OCI-LY1 (cell line): ENCODE measurements at regions not wholly inside any gene's neighbourhood (a gene's known extent, or its start where the extent isn't known, plus 50 kb on each side); places are given as distances from the start of the nearest gene placed in this dataset.

ENCODE experiments used
- H2AFZ ChIP-seq: fragments of 200-600 bp; sonication (generic), shearing (Covaris generic); 2 replicates; pipeline ENCODE4 v1.6.0; 2014; ENCODE audit warnings: antibody characterized with exemption, mild to moderate bottlenecking, low read length
- H3F3A ChIP-seq: fragments of 200-600 bp; sonication (generic), shearing (Covaris generic); 2 replicates; pipeline ENCODE4 v1.6.0; 2014; ENCODE audit warnings: mild to moderate bottlenecking, antibody characterized with exemption, low read length, moderate library complexity; ENCODE audit not compliant: insufficient read depth
- H3K27ac ChIP-seq: fragments of 200-600 bp; sonication (generic); 2 replicates; pipeline ENCODE4 v1.5.1; 2014; ENCODE audit warnings: low read length, mixed run types, mild to moderate bottlenecking, low read depth; ENCODE audit not compliant: poor library complexity, severe bottlenecking
- H3K27me3 ChIP-seq: fragments of 200-600 bp; sonication (generic); 2 replicates; pipeline ENCODE4 v1.6.0; 2014; ENCODE audit warnings: antibody characterized with exemption, mild to moderate bottlenecking, low read length, moderate library complexity; ENCODE audit not compliant: insufficient read depth
- H3K36me3 ChIP-seq: fragments of 200-600 bp; sonication (generic); 2 replicates; pipeline ENCODE4 v1.6.1; 2014; ENCODE audit warnings: mild to moderate bottlenecking, antibody characterized with exemption, low read length, moderate library complexity, mixed read lengths; ENCODE audit not compliant: insufficient read depth
- H3K4me1 ChIP-seq: fragments of 200-600 bp; sonication (generic); 2 replicates; pipeline ENCODE4 v1.5.1; 2014; ENCODE audit warnings: mild to moderate bottlenecking, low read length, moderate library complexity; ENCODE audit not compliant: insufficient read depth, severe bottlenecking
- H3K4me2 ChIP-seq: fragments of 200-600 bp; sonication (generic), shearing (Covaris generic); 2 replicates; pipeline ENCODE4 v1.6.1; 2014; ENCODE audit warnings: low read length
- H3K4me3 ChIP-seq: fragments of 200-600 bp; sonication (generic); 2 replicates; pipeline ENCODE4 v1.5.1; 2014; ENCODE audit warnings: low read length, low read depth, mild to moderate bottlenecking, mixed read lengths; ENCODE audit not compliant: poor library complexity, severe bottlenecking
- H3K79me2 ChIP-seq: fragments of 200-600 bp; shearing (Covaris generic); 2 replicates; pipeline ENCODE4 v1.6.1; 2016; ENCODE audit warnings: mixed run types, low read length, mixed read lengths; ENCODE audit not compliant: insufficient read depth
- H3K9ac ChIP-seq: fragments of 200-600 bp; sonication (generic), shearing (Covaris generic); 2 replicates; pipeline ENCODE4 v1.6.1; 2014; ENCODE audit warnings: mild to moderate bottlenecking, low read length, mixed read lengths
- H3K9me2 ChIP-seq: fragments of 200-600 bp; sonication (generic), shearing (Covaris generic); 2 replicates; pipeline ENCODE4 v1.6.1; 2014; ENCODE audit warnings: low read depth, mild to moderate bottlenecking, low read length, mixed read lengths
- H3K9me3 ChIP-seq: fragments of 200-600 bp; shearing (Covaris generic); 2 replicates; pipeline ENCODE4 v1.6.1; 2014; ENCODE audit warnings: low read length, mixed read lengths
- H4K20me1 ChIP-seq: fragments of 200-600 bp; sonication (generic), shearing (Covaris generic); 2 replicates; pipeline ENCODE4 v1.6.0; 2016; ENCODE audit warnings: mild to moderate bottlenecking, low read length; ENCODE audit not compliant: insufficient read depth
- CTCF ChIP-seq: fragments of 200-600 bp; sonication (generic), shearing (Covaris generic); IDR thresholded peaks from 2 replicates; pipeline ENCODE4 v1.5.1; 2017; ENCODE audit warnings: mild to moderate bottlenecking, antibody characterized with exemption, low read length, moderate library complexity, mixed read lengths
- EZH2 ChIP-seq: fragments of 200-600 bp; sonication (generic), shearing (Covaris generic); IDR thresholded peaks from 2 replicates; pipeline ENCODE4 v1.8.0; 2017; ENCODE audit warnings: borderline replicate concordance, mixed run types, mild to moderate bottlenecking, antibody characterized with exemption, low read length, moderate library complexity, mixed read lengths

DNA sequence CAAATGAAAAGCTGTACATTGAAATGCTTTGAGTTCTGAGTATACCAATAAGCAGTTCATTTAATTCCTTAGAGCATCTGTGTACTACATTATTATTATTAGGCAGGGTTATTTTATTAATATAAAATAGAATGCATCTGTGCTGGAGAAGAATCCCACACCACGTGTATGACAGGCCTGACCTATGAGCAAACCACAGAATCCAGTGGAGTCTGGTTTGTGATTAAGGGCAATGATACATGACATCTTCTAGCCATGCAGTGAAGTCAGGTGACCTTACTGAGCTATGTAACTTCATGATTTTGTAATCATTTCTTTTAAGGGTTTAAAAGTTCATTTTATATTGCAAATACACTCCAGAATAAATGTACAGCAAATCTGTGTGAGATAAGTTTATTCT is 1165.0 kb upstream of the TENM3 start:
- Histone ChIP-seq H3K4me3 (no peak overlapping the region), H3K4me1 (peaks cover 13% of the 10 kb centered on the region), H3K79me2 (no peaks in the 10 kb centered on the region), H3K27me3 (no peaks in the 10 kb centered on the region), H4K20me1 (no peaks in the 10 kb centered on the region), H3K9me2 (no peaks in the 10 kb centered on the region), H3K9me3 (no peaks in the 10 kb centered on the region), H3K36me3 (no peaks in the 10 kb centered on the region), H3K27ac (no peak overlapping the region), H2AFZ (0 out of 2 replicates have a peak overlapping the region, but pooled peaks have one; percentile 50), H3K4me2 (no peak overlapping the region), H3K9ac (no peak overlapping the region), H3F3A (no peaks in the 10 kb centered on the region)
- TF ChIP-seq EZH2 (no peak), CTCF (no peak)

GRCh38 chr4:181083757-181084361 is 1159.3 kb upstream of the TENM3 start:
- no peak overlapping the region for H3K4me2 ChIP-seq
- H3K9ac ChIP-seq: no peak overlapping the region
- no peaks in the 10 kb centered on the region for H3K9me2 ChIP-seq
- no peaks in the 10 kb centered on the region for H4K20me1 ChIP-seq
- H3K4me1 ChIP-seq: peaks cover 6% of the 10 kb centered on the region
- H3K79me2 ChIP-seq: no peaks in the 10 kb centered on the region
- peak overlapping the region; percentile 82; the same call in 1 of the 2 replicates for H2AFZ ChIP-seq
- H3F3A ChIP-seq: no peaks in the 10 kb centered on the region
- no peaks in the 10 kb centered on the region for H3K27me3 ChIP-seq
- no peaks in the 10 kb centered on the region for H3K9me3 ChIP-seq
- H3K27ac ChIP-seq: no peak overlapping the region
- H3K4me3 ChIP-seq: no peak overlapping the region
- TF ChIP-seq EZH2: no peak
- TF ChIP-seq CTCF: no peak
- H3K36me3 ChIP-seq: no peaks in the 10 kb centered on the region

DNA sequence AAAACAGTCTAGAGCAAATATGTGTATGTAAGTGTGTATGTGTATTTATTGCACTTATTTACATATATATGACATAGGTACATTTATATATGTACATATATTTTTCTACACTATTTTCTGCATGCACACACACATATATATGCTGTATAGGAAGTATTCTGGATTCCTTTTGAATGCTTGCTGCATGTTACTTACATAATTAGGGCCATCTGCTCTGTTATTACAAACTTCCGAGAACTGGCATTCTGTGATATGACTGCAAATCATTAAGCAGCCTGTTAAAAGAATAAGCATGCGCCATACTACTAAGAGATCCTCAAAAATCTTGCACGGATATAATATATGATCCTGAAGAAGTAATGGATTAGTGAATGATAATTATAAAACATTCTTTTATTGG is 1157.6 kb upstream of the TENM3 start:
- Histone ChIP-seq H3K27me3 (no peaks in the 10 kb centered on the region), H4K20me1 (no peaks in the 10 kb centered on the region), H3K4me1 (peaks cover 6% of the 10 kb centered on the region), H3K9me2 (no peaks in the 10 kb centered on the region), H2AFZ (no peak overlapping the region), H3K4me2 (no peak overlapping the region), H3K9ac (no peak overlapping the region), H3K9me3 (no peaks in the 10 kb centered on the region), H3F3A (no peaks in the 10 kb centered on the region), H3K4me3 (no peak overlapping the region), H3K36me3 (no peaks in the 10 kb centered on the region), H3K27ac (no peak overlapping the region), H3K79me2 (no peaks in the 10 kb centered on the region)
- TF ChIP-seq EZH2: no peak
- TF ChIP-seq CTCF: no peak
